HL-60 (cell line): ENCODE measurements at regions not wholly inside any gene's neighbourhood (a gene's known extent, or its start where the extent isn't known, plus 50 kb on each side); places are given as distances from the start of the nearest gene placed in this dataset.

ENCODE experiments used
- DNase-seq, 2 experiments: peaks; one replicate each; pipeline ENCODE4 v3.0.0-alpha.2; 2010 to 2020; ENCODE audit warnings: low read depth in 1 of 2, low spot score in 1 of 2
- H3K27ac ChIP-seq: fragments of 250-450 bp; sonication (Bioruptor Pico); replicated peaks from 2 replicates; pipeline ENCODE4 v1.5.1; 2020; ENCODE audit warnings: mild to moderate bottlenecking, moderate library complexity
- H3K27me3 ChIP-seq: fragments of 250-450 bp; sonication (Bioruptor Pico); 2 replicates; pipeline ENCODE4 v1.5.1; 2021; ENCODE audit warnings: mild to moderate bottlenecking, moderate library complexity; ENCODE audit not compliant: insufficient read depth, poor library complexity, severe bottlenecking
- H3K4me3 ChIP-seq: replicated peaks from 2 replicates; pipeline ENCODE4 v1.5.1; 2011; ENCODE audit warnings: mild to moderate bottlenecking, control low read depth, low read length; ENCODE audit not compliant: insufficient read depth
- CTCF ChIP-seq: IDR thresholded peaks from one replicate; pipeline ENCODE4 v1.5.1; 2011; ENCODE audit warnings: low read length, control low read depth, inconsistent platforms; ENCODE audit not compliant: insufficient read depth
- GABPA ChIP-seq: IDR thresholded peaks from 2 replicates; pipeline ENCODE4 v1.6.1; 2012; ENCODE audit warnings: low read depth
- POLR2AphosphoS5 ChIP-seq: IDR thresholded peaks from 2 replicates; pipeline ENCODE4 v1.6.1; 2012; ENCODE audit warnings: low read depth
- REST ChIP-seq: IDR thresholded peaks from 2 replicates; pipeline ENCODE4 v1.6.1; 2012; ENCODE audit warnings: low read depth; ENCODE audit not compliant: insufficient replicate concordance
- SPI1 ChIP-seq: IDR thresholded peaks from 2 replicates; pipeline ENCODE4 v1.6.1; 2012; ENCODE audit warnings: low read depth, mild to moderate bottlenecking, borderline replicate concordance

- H3K4me3 ChIP-seq: no peak overlapping the region
- DNase-seq: no peak
- H3K27me3 ChIP-seq: no peaks in the 10 kb centered on the region
- H3K27ac ChIP-seq: no peak overlapping the region
- TF ChIP-seq CTCF (no peak), REST (no peak), GABPA (no peak), POLR2AphosphoS5 (no peak), SPI1 (no peak)
Measured at GRCh38 chr13:64206430-64207225, 2791.0 kb upstream of the PCDH20 start.

- Histone ChIP-seq H3K4me3 (no peak overlapping the region), H3K27me3 (no peaks in the 10 kb centered on the region), H3K27ac (no peak overlapping the region)
- TF ChIP-seq CTCF (no peak), GABPA (no peak), SPI1 (no peak), REST (no peak), POLR2AphosphoS5 (no peak)
- DNase-seq: no peak
Measured at GRCh38 chr13:64202517-64202916, 2786.9 kb upstream of the PCDH20 start.

GRCh38 chr13:64197232-64197631 lies 2781.6 kb upstream of the PCDH20 start:
- no peak overlapping the region for H3K27ac ChIP-seq
- TF ChIP-seq CTCF (no peak), GABPA (no peak), REST (no peak), POLR2AphosphoS5 (no peak), SPI1 (no peak)
- H3K27me3 ChIP-seq: no peaks in the 10 kb centered on the region
- H3K4me3 ChIP-seq: no peak overlapping the region
- no peak for DNase-seq
